Ovary (tissue), 7 donors: ENCODE measurements at regions not wholly inside any gene's neighbourhood (a gene's known extent, or its start where the extent isn't known, plus 50 kb on each side); places are given as distances from the start of the nearest gene placed in this dataset.

Experiments used
- DNase-seq, 5 donors: peaks; one replicate each; pipeline ENCODE4 v3.0.0-alpha.2; 2019 to 2020
- H3K27ac ChIP-seq, 2 donors: fragments of 200-600 bp; one replicate each; pipeline versions ENCODE4 v1.5.1 to v1.8.0; 2019 to 2022
- H3K27me3 ChIP-seq: fragments of 200-600 bp; one replicate; pipeline ENCODE4 v1.8.0; 2022
- H3K36me3 ChIP-seq: fragments of 200-600 bp; sonication (generic); one replicate; pipeline ENCODE4 v1.5.1; 2019
- H3K4me1 ChIP-seq: one replicate; pipeline ENCODE4 v1.8.1; 2013; ENCODE audit warnings: mild to moderate bottlenecking, moderate library complexity; ENCODE audit not compliant: insufficient read depth
- H3K4me3 ChIP-seq: fragments of 200-600 bp; sonication (generic); one replicate; pipeline ENCODE4 v1.5.1; 2017
- H3K9me3 ChIP-seq, 2 donors: fragments of 200-600 bp in 1 of 2; sonication (generic) in 1 of 2; one replicate each; pipeline versions ENCODE4 v1.5.1 to v1.8.1; 2013 to 2019; ENCODE audit warnings: mild to moderate bottlenecking in 1 of 2, moderate library complexity in 1 of 2
- CTCF ChIP-seq, 3 donors: fragments of 450-650 bp in 2 of 3; fragments of 200-600 bp in 1 of 3; IDR thresholded peaks; one replicate each; pipeline versions ENCODE4 v1.5.1 to v1.8.0; 2016 to 2022; ENCODE audit warnings: antibody characterized with exemption in 3 of 3, mild to moderate bottlenecking in 1 of 3
- EP300 ChIP-seq: sonication (generic); formaldehyde crosslinking; IDR thresholded peaks from one replicate; pipeline ENCODE4 v1.6.1; 2017; ENCODE audit warnings: antibody characterized with exemption
- POLR2A ChIP-seq: fragments of 450-650 bp; IDR thresholded peaks from one replicate; pipeline ENCODE4 v1.6.1; 2017; ENCODE audit warnings: antibody characterized with exemption, mild to moderate bottlenecking, moderate library complexity
- WGBS, 3 donors: extraction: QIAGEN DNeasy Blood & Tissue Kit in 1 of 3; methylation state at CpG; one replicate each; pipeline versions ENCODE4 v1.1.5 to v1.1.7; 2013 to 2017; 5-methylcytosine and 5-hydroxymethylcytosine counted together
- intact Hi-C, 4 donors: fragments of 100-400 bp; cut with DNase I; formaldehyde crosslinking; loops; one replicate each; pipeline versions ENCODE4 v1.11.0 to v1.15.1; 2022 to 2023
- donor health status: DM: no; HTN: no; CAD: no; lungs with moderate emphysema.
- donor health status: DM: no; HTN: no; CAD: no.
- donor health status: Bipolar disorder and iron deficiency.
- donor health status: DM: no; HTN: no; CAD: no.
- donor health status: DM: yes; HTN: yes; CAD: no.

GRCh38 chr1:4512636-4513035, 141.8 kb upstream of the AJAP1 start:
- TF ChIP-seq POLR2A, result no peak
- TF ChIP-seq CTCF (IDR thresholded peaks at IDR 0.05), result no peak
- TF ChIP-seq EP300, result no peak
- peak; percentile 20 to 48 (median 29) for DNase-seq
- 3 to 7% (median 7%) methylated on average over 6 of the region's 6 CpGs for WGBS, 3 donors
- Histone ChIP-seq H3K27ac (peak overlapping the region in 1 of 2 donors; percentile 45), H3K36me3 (no peaks in the 10 kb centered on the region), H3K4me1 (no peaks in the 10 kb centered on the region), H3K9me3 (no peaks in the 10 kb centered on the region), H3K4me3 (no peak overlapping the region), H3K27me3 (no peaks in the 10 kb centered on the region)
- intact Hi-C loops, result no loop called here

DNA sequence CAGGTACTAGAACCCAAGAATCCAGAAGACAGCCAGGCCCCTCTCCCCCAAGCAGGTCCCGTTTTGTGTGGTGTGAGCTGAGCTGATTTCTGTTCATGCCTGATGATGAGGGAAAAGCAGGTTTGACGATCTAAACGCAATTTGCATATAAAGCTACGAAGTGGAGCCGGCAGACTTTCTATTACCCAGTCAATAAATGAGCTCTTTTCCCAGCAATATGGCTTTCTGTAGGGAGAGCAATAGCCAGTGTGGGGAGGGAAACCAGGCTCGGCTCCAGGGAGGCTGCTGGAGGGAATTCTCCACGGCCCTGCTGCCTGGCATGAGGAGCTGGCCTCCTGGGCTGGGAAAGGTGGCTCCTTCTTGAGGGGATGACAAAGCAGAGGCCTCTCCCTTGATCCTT, 140.7 kb upstream of the AJAP1 start:
- no peaks in the 10 kb centered on the region for H3K4me1 ChIP-seq
- H3K4me3 ChIP-seq, result no peak overlapping the region
- no peaks in the 10 kb centered on the region for H3K9me3 ChIP-seq
- DNase-seq, result no peak
- 47 to 76% (median 49%) methylated on average over 7 of the region's 7 CpGs for WGBS, 3 donors
- H3K27me3 ChIP-seq, result no peaks in the 10 kb centered on the region
- no peaks in the 10 kb centered on the region for H3K36me3 ChIP-seq
- no peak overlapping the region for H3K27ac ChIP-seq
- TF ChIP-seq EP300 (no peak), POLR2A (no peak), CTCF (IDR thresholded peaks at IDR 0.05) (no peak)
- intact Hi-C loops, result no loop called here

DNA sequence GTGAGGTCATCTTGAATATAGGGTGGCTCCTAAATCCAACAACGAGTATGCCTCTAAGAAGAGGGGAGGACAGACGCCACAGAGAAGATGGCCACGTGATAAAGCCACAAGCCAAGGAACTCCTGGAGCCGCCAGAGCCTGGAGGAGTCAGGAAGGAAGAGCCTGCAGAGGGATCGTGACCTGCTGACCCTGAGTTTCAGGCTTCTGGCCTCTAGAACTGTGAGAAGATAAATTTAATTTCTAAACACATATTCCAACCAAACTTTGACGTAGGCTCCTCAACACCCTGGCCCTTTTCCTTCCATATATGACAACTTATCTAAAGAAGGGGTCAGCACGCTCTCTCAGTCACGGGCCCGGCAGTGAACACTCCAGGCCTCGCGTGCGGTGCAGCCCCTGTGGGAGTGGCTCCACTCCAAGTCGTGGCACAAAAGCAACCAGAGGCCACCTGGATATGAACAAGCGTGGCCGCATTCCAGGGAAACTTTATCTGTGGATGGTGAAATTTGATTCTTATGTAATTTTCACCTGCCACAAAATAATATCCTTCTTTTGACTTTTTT, 138.6 kb upstream of the AJAP1 start:
- Histone ChIP-seq H3K4me1 (no peaks in the 10 kb centered on the region), H3K36me3 (no peaks in the 10 kb centered on the region), H3K27ac (no peak overlapping the region), H3K9me3 (no peaks in the 10 kb centered on the region), H3K27me3 (no peaks in the 10 kb centered on the region), H3K4me3 (no peak overlapping the region)
- TF ChIP-seq POLR2A (no peak), CTCF (IDR thresholded peaks at IDR 0.05) (no peak), EP300 (no peak)
- WGBS, 3 donors, result 52 to 66% (median 58%) methylated on average over 15 of the region's 15 CpGs
- intact Hi-C loops, result no loop called here
- no peak for DNase-seq

GRCh38 chr1:4516596-4516995, 137.8 kb upstream of the AJAP1 start:
- 79 to 84% (median 79%) methylated on average over 7 of the region's 7 CpGs for WGBS, 3 donors
- intact Hi-C loops, result no loop called here
- TF ChIP-seq EP300 (no peak), POLR2A (no peak), CTCF (IDR thresholded peaks at IDR 0.05) (no peak)
- no peaks in the 10 kb centered on the region for H3K4me1 ChIP-seq
- H3K27ac ChIP-seq, result no peak overlapping the region
- no peaks in the 10 kb centered on the region for H3K36me3 ChIP-seq
- H3K27me3 ChIP-seq, result no peaks in the 10 kb centered on the region
- no peak overlapping the region for H3K4me3 ChIP-seq
- H3K9me3 ChIP-seq, result no peaks in the 10 kb centered on the region
- DNase-seq, result no peak
